Esophagus muscularis mucosa (tissue), 4 donors: ENCODE measurements at regions not wholly inside any gene's neighbourhood (a gene's known extent, or its start where the extent isn't known, plus 50 kb on each side); places are given as distances from the start of the nearest gene placed in this dataset.
"Not testable (repeated sequence)": the region's sequence is repeated elsewhere in the genome, so short reads cannot be mapped to it uniquely, and the experiment has no call there.

Experiments
- EP300 ChIP-seq: sonication (generic); formaldehyde crosslinking; IDR thresholded peaks from one replicate; pipeline ENCODE4 v1.6.1; 2017; ENCODE audit warnings: antibody characterized with exemption
- POLR2A ChIP-seq: fragments of 450-650 bp; IDR thresholded peaks from one replicate; pipeline ENCODE4 v1.6.1; 2017; ENCODE audit warnings: antibody characterized with exemption, moderate library complexity, mild to moderate bottlenecking, low read depth
- POLR2AphosphoS5 ChIP-seq, 2 donors: sonication (generic); formaldehyde crosslinking; IDR thresholded peaks; one replicate each; pipeline ENCODE4 v1.6.1; 2017; ENCODE audit warnings: antibody characterized with exemption in 2 of 2
- TF ChIP-seq, protein P1 (sequence below), 3 experiments: fragments of 200-600 bp in 2 of 3; fragments of 450-650 bp in 1 of 3; sonication (generic) in 2 of 3; IDR thresholded peaks; one replicate each; pipeline ENCODE4 v1.5.1; 2017 to 2019; ENCODE audit warnings: antibody characterized with exemption in 3 of 3, mild to moderate bottlenecking in 2 of 3, moderate library complexity in 1 of 3

DNA sequence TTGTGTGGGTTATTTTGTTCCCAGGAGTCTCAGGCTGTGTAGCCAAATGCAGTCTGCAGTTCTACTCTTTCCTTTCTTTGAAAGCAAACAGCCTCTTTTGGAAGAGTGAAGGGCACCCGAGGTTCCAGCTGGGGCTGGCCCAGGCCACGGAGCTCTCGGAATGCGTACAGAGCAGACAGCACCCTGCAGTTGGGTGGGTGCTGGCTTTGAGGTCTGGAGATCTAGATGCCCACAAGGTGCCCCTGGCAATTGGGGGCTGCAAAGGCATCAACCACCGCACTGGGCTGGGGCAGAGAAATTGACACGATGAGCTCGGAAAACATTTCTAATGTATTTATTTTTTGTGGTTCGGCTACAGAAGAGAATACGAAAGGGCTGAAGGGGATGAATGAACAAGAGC, 191.6 kb upstream of the ZNF469 start:
- TF ChIP-seq, protein P1, sequence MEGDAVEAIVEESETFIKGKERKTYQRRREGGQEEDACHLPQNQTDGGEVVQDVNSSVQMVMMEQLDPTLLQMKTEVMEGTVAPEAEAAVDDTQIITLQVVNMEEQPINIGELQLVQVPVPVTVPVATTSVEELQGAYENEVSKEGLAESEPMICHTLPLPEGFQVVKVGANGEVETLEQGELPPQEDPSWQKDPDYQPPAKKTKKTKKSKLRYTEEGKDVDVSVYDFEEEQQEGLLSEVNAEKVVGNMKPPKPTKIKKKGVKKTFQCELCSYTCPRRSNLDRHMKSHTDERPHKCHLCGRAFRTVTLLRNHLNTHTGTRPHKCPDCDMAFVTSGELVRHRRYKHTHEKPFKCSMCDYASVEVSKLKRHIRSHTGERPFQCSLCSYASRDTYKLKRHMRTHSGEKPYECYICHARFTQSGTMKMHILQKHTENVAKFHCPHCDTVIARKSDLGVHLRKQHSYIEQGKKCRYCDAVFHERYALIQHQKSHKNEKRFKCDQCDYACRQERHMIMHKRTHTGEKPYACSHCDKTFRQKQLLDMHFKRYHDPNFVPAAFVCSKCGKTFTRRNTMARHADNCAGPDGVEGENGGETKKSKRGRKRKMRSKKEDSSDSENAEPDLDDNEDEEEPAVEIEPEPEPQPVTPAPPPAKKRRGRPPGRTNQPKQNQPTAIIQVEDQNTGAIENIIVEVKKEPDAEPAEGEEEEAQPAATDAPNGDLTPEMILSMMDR (IDR thresholded peaks at IDR 0.05): not testable (repeated sequence)
- not testable (repeated sequence) for TF ChIP-seq POLR2A; POLR2AphosphoS5 (IDR thresholded peaks at IDR 0.05); EP300
